GM12891 (cell line): ENCODE measurements at regions not wholly inside any gene's neighbourhood (a gene's known extent, or its start where the extent isn't known, plus 50 kb on each side); places are given as distances from the start of the nearest gene placed in this dataset.

Experiments used
- DNase-seq: peaks from one replicate; pipeline ENCODE4 v3.0.0; 2011; ENCODE audit warnings: low spot score; ENCODE audit not compliant: insufficient read length
- FAIRE-seq: peaks from 2 replicates; lab custom pipeline; 2011; peaks lifted over from hg19 to GRCh38; lab: Jason Lieb, UNC
- PAX5 ChIP-seq: IDR thresholded peaks from 2 replicates; pipeline ENCODE4 v1.6.1; 2011; ENCODE audit warnings: low read length, moderate library complexity, mild to moderate bottlenecking; ENCODE audit not compliant: insufficient read depth, severe bottlenecking
- POLR2A ChIP-seq: IDR thresholded peaks from 2 replicates; pipeline ENCODE4 v1.6.1; 2011; ENCODE audit warnings: low read depth, low read length, control low read depth
- POLR2AphosphoS5 ChIP-seq: IDR thresholded peaks from 2 replicates; pipeline ENCODE4 v1.6.1; 2011; ENCODE audit warnings: low read depth, low read length, control low read depth
- POU2F2 ChIP-seq: IDR thresholded peaks from 2 replicates; pipeline ENCODE4 v1.6.1; 2011; ENCODE audit warnings: low read depth, mild to moderate bottlenecking, control low read depth, low read length, moderate library complexity
- SPI1 ChIP-seq: IDR thresholded peaks from 2 replicates; pipeline ENCODE4 v1.6.1; 2011; ENCODE audit warnings: low read depth, low read length, control low read depth
- TAF1 ChIP-seq: IDR thresholded peaks from 2 replicates; pipeline ENCODE4 v1.6.1; 2011; ENCODE audit warnings: low read depth, low read length, control low read depth

- TF ChIP-seq PAX5 (no peak), POLR2A (no peak), TAF1 (no peak), POU2F2 (no peak), SPI1 (no peak), POLR2AphosphoS5 (no peak)
- DNase-seq = no peak
- FAIRE-seq = no peak
Observed at GRCh38 chr9:78669591-78669990, 372.7 kb downstream of the PSAT1 start.

GRCh38 chr9:78671785-78672184, 374.9 kb downstream of the PSAT1 start:
- DNase-seq (no peak), FAIRE-seq (no peak)
- TF ChIP-seq PAX5 (no peak), POLR2A (no peak), SPI1 (no peak), POU2F2 (no peak), TAF1 (no peak), POLR2AphosphoS5 (no peak)

- no peak for DNase-seq
- no peak for TF ChIP-seq POLR2A
- TF ChIP-seq POLR2AphosphoS5 = no peak
- no peak for TF ChIP-seq TAF1
- no peak for TF ChIP-seq POU2F2
- TF ChIP-seq SPI1 = no peak
- no peak for TF ChIP-seq PAX5
- FAIRE-seq = no peak
Observed at GRCh38 chr9:78674874-78675273, 377.9 kb downstream of the PSAT1 start.

GRCh38 chr9:78676009-78676408, 379.1 kb downstream of the PSAT1 start:
- no peak for DNase-seq
- TF ChIP-seq SPI1 (no peak), PAX5 (no peak), POLR2A (no peak), POLR2AphosphoS5 (no peak), TAF1 (no peak), POU2F2 (no peak)
- FAIRE-seq = no peak

- FAIRE-seq = no peak
- TF ChIP-seq POLR2A (no peak), SPI1 (no peak), PAX5 (no peak)
- no peak for DNase-seq
Observed at GRCh38 chr9:78676623-78677022, 379.7 kb downstream of the PSAT1 start.

GRCh38 chr9:78677326-78677725, 380.4 kb downstream of the PSAT1 start:
- no peak for FAIRE-seq
- TF ChIP-seq PAX5 = no peak
- no peak for TF ChIP-seq POU2F2
- no peak for TF ChIP-seq TAF1
- TF ChIP-seq POLR2A = no peak
- no peak for TF ChIP-seq POLR2AphosphoS5
- TF ChIP-seq SPI1 = no peak
- DNase-seq = no peak

GRCh38 chr9:78678877-78679276, 382.0 kb downstream of the PSAT1 start:
- no peak for TF ChIP-seq PAX5
- no peak for TF ChIP-seq TAF1
- no peak for TF ChIP-seq POLR2AphosphoS5
- TF ChIP-seq POLR2A = no peak
- no peak for TF ChIP-seq SPI1
- TF ChIP-seq POU2F2 = no peak
- FAIRE-seq (no peak), DNase-seq (no peak)

- no peak for FAIRE-seq
- no peak for DNase-seq
- TF ChIP-seq TAF1 = no peak
- no peak for TF ChIP-seq SPI1
- no peak for TF ChIP-seq PAX5
- TF ChIP-seq POLR2A = no peak
- no peak for TF ChIP-seq POU2F2
- no peak for TF ChIP-seq POLR2AphosphoS5
Observed at GRCh38 chr9:78680196-78680595, 383.3 kb downstream of the PSAT1 start.

- TF ChIP-seq POU2F2 = no peak
- no peak for TF ChIP-seq PAX5
- TF ChIP-seq POLR2AphosphoS5 = no peak
- TF ChIP-seq TAF1 = no peak
- no peak for TF ChIP-seq SPI1
- TF ChIP-seq POLR2A = no peak
- DNase-seq (no peak), FAIRE-seq (no peak)
Observed at GRCh38 chr9:78682216-78682615, 385.3 kb downstream of the PSAT1 start.

GRCh38 chr9:78685471-78685870, 388.5 kb downstream of the PSAT1 start:
- no peak for TF ChIP-seq POU2F2
- no peak for TF ChIP-seq TAF1
- no peak for TF ChIP-seq POLR2AphosphoS5
- TF ChIP-seq POLR2A = no peak
- TF ChIP-seq PAX5 = no peak
- TF ChIP-seq SPI1 = no peak
- FAIRE-seq (no peak), DNase-seq (no peak)
